DMS53 treated with DMSO at 0.1 percent for 48 hours (cell line): ENCODE measurements at regions not wholly inside any gene's neighbourhood (a gene's known extent, or its start where the extent isn't known, plus 50 kb on each side); places are given as distances from the start of the nearest gene placed in this dataset.
"Not testable (repeated sequence)": the region's sequence is repeated elsewhere in the genome, so short reads cannot be mapped to it uniquely, and the experiment has no call there.

Experiments
- DNase-seq: peaks from one replicate; lab custom pipeline; 2025; ENCODE audit not compliant: unreplicated experiment; lab: John Stamatoyannopoulos, UW

DNA sequence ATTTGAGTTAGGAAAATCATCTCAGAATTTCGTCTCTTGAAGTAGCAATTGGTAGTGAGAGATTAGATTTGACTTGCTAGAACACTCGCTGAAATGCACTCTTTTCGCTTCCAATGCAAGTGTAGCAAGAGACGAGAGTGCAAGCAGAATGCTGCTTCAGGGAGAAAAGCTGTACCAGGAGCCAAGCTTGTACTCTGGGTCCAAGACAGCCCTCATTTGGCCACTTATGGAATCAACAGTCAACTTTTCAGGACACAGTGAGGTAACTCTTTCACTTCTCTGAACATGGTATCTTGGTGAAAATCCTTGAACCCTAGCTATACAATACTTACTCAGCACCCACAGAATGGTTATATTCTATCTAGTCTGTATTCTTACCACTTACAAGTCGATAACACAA lies 107.6 kb upstream of the TERB2 start:
- DNase-seq = not testable (repeated sequence)

GRCh38 chr15:44849701-44850403 lies 106.6 kb upstream of the TERB2 start:
- not testable (repeated sequence) for DNase-seq

DNA sequence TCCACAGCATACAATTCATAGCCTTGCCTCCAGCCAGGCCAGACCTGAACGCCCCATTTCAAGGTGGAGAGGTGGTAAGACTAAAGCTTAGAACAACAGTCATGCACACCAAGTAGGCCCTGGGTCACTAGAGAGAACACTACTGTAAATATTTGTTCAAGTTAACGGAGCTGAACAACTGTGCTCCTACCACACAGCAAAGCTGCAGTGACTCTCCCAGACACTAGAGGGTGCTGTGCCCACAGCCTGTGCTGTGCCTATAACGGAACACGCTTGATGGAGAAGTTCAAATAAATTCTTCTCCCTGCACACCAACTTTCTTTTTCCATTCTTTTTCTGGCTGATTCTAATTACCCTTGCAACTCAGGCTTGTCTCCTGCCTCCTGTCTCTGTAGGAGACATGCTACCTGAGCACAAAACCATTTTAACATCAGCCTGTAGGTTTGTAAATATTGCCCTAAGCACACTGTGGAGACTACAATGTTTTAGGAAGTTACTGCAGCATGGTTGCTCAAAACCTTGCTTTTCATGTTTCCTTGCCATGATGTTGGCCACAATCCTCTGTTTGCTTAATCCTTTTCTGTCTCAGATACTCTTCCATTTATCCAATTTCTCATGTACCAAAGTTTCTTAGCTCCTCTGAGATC lies 103.1 kb upstream of the TERB2 start:
- peak; percentile 90 for DNase-seq

DNA sequence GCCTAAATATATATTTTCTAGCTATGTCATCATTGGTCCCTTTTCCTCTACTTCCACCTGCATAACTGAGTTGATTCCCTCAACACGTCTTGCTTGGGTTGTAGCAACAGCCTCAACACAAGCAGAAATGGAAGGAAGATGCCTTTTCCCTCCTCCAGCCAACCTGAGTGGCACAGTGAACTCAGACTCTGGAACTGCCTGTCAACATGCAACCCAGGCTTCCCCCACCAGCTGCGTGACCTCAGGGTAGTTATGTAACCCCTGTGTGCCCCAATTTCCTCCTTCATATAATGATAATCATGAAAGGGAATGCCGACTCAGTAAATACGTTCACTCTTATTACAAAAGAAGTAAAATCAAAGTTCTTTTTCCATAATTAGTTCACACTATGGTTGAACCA lies 101.8 kb upstream of the TERB2 start:
- not testable (repeated sequence) for DNase-seq

GRCh38 chr15:44856284-44856683 lies 100.2 kb upstream of the TERB2 start:
- DNase-seq = not testable (repeated sequence)

GRCh38 chr15:44857164-44857710 lies 99.2 kb upstream of the TERB2 start:
- not testable (repeated sequence) for DNase-seq

DNA sequence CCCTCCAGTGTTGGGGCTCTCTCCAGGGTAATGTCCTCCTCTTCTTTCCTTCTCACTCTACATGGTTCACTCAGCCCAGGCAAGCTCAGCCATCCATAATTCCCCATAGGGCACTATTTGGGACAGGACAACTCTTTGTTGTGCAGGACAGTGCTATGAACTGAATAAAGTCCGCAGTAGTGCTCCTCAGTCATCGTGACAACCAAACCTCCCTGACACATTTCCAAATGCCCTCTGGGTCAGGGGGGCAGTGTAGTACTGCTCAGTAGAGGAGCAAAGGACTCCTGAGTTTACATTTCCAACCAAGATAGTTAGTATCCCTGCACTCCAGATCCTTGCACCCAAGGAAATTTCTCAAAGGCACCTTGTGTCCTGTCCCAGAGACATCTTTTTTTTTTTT lies 97.4 kb upstream of the TERB2 start:
- DNase-seq = not testable (repeated sequence)

- DNase-seq = not testable (repeated sequence)
Measured at GRCh38 chr15:44860168-44860567, 96.3 kb upstream of the TERB2 start.

GRCh38 chr15:44861439-44861910 lies 95.0 kb upstream of the TERB2 start:
- no peak for DNase-seq

GRCh38 chr15:44861917-44862316 lies 94.6 kb upstream of the TERB2 start:
- no peak for DNase-seq

DNA sequence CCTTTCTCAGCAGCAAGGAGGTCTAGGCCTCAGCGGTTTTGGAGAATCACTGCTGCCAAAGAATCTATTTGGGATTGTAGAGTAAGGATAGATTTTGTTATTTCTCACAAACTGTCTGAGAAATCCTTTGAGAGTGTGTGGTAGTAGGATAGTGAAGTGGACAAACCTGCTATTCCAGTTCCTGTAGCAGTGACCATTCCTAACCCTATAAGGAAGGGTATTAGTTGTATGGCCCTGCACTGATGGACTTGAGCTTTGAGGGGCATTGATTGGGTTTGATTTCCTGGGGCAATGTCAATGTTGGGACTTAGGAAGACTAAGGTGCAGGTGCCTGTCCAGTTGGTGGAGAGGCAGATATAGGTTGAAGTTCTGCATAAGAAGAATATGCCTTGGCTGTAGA lies 93.6 kb upstream of the TERB2 start:
- DNase-seq = peak; percentile 58

GRCh38 chr15:44868100-44868499 lies 88.4 kb upstream of the TERB2 start:
- not testable (repeated sequence) for DNase-seq

- not testable (repeated sequence) for DNase-seq
Measured at GRCh38 chr15:44870125-44870524, 86.4 kb upstream of the TERB2 start.

DNA sequence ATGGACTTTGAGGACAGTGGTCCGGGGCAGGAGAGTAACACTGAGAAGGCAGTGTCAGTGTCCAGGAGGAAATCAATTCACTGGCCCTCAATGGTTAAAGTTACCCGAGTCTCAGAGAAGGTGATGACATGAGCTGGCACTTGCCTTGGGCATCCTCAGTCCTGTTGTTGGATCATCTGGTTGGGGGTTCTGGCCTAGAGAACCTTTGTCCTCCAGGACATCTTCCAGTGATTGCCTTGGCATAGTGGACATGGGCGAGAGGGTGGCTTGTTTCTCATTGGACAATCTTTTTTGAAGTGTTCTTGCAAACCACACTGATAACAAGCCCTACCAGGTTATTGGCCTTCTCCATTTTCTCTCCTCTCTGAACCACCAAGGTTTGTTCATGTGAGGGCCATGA lies 83.4 kb upstream of the TERB2 start:
- DNase-seq = no peak

DNA sequence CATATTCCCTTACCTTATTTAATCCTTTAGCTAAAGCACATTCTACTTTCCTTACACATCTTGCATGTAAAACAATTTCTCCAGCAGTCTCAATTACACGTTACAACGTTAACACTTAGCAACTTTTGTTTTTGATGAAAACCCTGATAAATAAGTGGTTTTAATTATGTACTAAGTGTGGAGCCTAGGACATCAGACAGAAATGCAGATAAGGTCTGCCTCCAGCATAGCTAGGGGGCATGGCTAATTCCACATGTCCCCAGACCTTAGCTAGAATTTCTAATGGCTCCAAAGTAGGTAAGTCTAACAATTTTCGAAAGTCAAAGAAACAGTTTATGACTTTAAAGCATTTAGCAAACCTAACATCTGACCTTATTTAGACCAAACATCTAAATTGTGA lies 77.4 kb upstream of the TERB2 start:
- DNase-seq = no peak

DNA sequence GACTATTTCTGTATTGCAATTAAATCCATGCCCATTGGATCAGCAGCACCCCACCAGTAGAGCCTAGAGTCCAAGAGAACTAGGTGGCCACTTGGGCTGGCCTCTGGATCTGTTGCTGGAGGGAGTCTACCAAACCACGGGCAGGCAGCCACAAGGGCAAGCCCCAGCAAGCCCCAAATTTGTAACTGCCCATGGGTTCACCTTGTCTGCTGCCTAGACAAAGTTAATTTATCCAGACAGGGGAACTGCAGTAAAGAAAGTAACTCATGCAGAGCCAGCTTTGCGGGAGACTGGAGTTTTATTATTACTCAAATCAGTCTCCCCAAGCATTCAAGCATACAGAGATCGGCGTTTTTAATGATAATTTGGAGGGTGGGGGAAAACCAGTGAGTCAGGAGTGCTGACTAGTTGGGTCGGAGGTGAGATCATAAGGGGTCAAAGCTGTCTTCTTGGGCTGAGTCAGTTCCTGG lies 74.0 kb upstream of the TERB2 start:
- no peak for DNase-seq

DNA sequence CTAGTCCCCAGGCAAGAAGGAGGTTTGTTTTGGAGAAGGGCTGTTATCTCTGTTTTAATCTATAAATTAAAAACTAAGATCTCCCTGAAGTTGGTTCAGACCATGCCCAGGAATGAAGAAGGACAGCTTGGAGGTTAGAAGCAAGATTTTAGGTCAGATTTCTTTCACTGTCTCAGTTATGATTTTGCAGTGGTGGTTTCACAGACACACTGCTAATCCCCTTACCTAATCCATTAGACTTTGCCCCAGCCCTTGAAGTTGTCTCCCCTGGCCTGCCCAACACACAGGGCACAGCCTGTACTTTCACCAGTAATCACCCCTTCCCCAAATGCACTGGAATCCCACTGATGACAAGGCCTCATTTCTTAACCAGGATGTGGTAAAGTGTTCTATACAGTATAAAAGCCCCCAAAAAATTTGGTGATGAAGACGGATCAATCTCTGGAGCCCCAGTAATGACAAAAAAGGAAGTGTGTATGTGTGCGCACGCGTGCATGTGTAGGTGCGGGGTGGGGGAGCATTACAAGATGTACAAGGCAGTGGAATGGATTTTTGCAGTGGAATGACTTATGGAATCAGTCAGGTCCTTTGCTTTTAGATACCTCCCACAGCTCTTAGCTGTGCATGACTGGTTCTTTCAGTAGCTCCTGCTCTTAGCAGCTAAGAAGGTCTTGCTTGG lies 73.1 kb upstream of the TERB2 start:
- DNase-seq = no peak

- DNase-seq = not testable (repeated sequence)
Measured at GRCh38 chr15:44898890-44899651, 57.4 kb upstream of the TERB2 start.

GRCh38 chr15:44899775-44900174 lies 56.7 kb upstream of the TERB2 start:
- not testable (repeated sequence) for DNase-seq

- not testable (repeated sequence) for DNase-seq
Measured at GRCh38 chr15:44900796-44901195, 55.7 kb upstream of the TERB2 start.

DNA sequence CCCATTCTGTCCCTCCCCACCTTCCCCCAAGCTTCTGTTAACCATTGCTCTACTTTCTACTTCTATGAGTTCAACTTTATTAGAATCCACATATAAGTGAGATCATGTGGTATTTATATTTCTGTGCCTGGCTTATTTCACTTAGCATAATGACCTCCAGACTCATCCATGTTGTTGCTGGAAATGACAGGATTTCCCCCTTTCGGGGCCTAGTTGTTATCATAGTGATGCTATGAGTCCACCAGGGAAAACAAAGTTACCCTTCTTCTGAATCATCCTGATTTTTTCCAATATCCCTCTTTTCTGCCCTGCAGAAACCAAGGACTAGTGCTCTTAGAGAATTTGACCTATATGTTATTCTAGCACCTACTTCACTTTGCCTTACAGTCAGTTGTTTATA lies 53.2 kb upstream of the TERB2 start:
- DNase-seq = not testable (repeated sequence)
